ENCODE measurements at regions not wholly inside any gene's neighbourhood (a gene's known extent, or its start where the extent isn't known, plus 50 kb on each side); places are given as distances from the start of the nearest gene placed in this dataset.

GRCh38 chr3:89619263-89619662, 511.8 kb downstream of the EPHA3 start:
- TF ChIP-seq POLR2AphosphoS5 (IDR thresholded peaks at IDR 0.05; ENCODE audit: low read depth, low read length): no peak
- no peak for TF ChIP-seq SIN3A (IDR thresholded peaks at IDR 0.05; ENCODE audit: borderline replicate concordance, insufficient read depth, low read length)
- TF ChIP-seq FOXP2 (optimal IDR thresholded peaks at IDR 0.05; ENCODE audit: borderline replicate concordance, extremely low read depth, extremely low read length, insufficient read depth): no peak
- TF ChIP-seq TAF1 (IDR thresholded peaks at IDR 0.05; ENCODE audit: borderline replicate concordance, insufficient read depth, low read length): no peak
- TF ChIP-seq REST (IDR thresholded peaks at IDR 0.05; ENCODE audit: insufficient read depth in 1 of 2, low read depth in 2 of 2, low read length in 2 of 2): no peak

- no peak for TF ChIP-seq SIN3A (IDR thresholded peaks at IDR 0.05; ENCODE audit: borderline replicate concordance, insufficient read depth, low read length)
- no peak for TF ChIP-seq REST (IDR thresholded peaks at IDR 0.05; ENCODE audit: insufficient read depth in 1 of 2, low read depth in 2 of 2, low read length in 2 of 2)
- TF ChIP-seq TAF1 (IDR thresholded peaks at IDR 0.05; ENCODE audit: borderline replicate concordance, insufficient read depth, low read length): no peak
- TF ChIP-seq POLR2AphosphoS5 (IDR thresholded peaks at IDR 0.05; ENCODE audit: low read depth, low read length): no peak
- no peak for TF ChIP-seq FOXP2 (optimal IDR thresholded peaks at IDR 0.05; ENCODE audit: borderline replicate concordance, extremely low read depth, extremely low read length, insufficient read depth)
Measured at GRCh38 chr3:89622063-89622700, 514.8 kb downstream of the EPHA3 start.

- no peak for TF ChIP-seq POLR2AphosphoS5 (IDR thresholded peaks at IDR 0.05; ENCODE audit: low read depth, low read length)
- TF ChIP-seq FOXP2 (optimal IDR thresholded peaks at IDR 0.05; ENCODE audit: borderline replicate concordance, extremely low read depth, extremely low read length, insufficient read depth): no peak
- TF ChIP-seq SIN3A (IDR thresholded peaks at IDR 0.05; ENCODE audit: borderline replicate concordance, insufficient read depth, low read length): no peak
- TF ChIP-seq TAF1 (IDR thresholded peaks at IDR 0.05; ENCODE audit: borderline replicate concordance, insufficient read depth, low read length): no peak
- TF ChIP-seq REST (IDR thresholded peaks at IDR 0.05; ENCODE audit: insufficient read depth in 1 of 2, low read depth in 2 of 2, low read length in 2 of 2): no peak
Measured at GRCh38 chr3:89624494-89624893, 517.1 kb downstream of the EPHA3 start.

GRCh38 chr3:89625945-89626344, 518.5 kb downstream of the EPHA3 start:
- TF ChIP-seq SIN3A (IDR thresholded peaks at IDR 0.05; ENCODE audit: borderline replicate concordance, insufficient read depth, low read length) (no peak), TAF1 (IDR thresholded peaks at IDR 0.05; ENCODE audit: borderline replicate concordance, insufficient read depth, low read length) (no peak), FOXP2 (optimal IDR thresholded peaks at IDR 0.05; ENCODE audit: borderline replicate concordance, extremely low read depth, extremely low read length, insufficient read depth) (no peak), POLR2AphosphoS5 (IDR thresholded peaks at IDR 0.05; ENCODE audit: low read depth, low read length) (no peak), REST (IDR thresholded peaks at IDR 0.05; ENCODE audit: insufficient read depth in 1 of 2, low read depth in 2 of 2, low read length in 2 of 2) (no peak)
